ENCODE measurements at regions not wholly inside any gene's neighbourhood (a gene's known extent, or its start where the extent isn't known, plus 50 kb on each side); places are given as distances from the start of the nearest gene placed in this dataset.

DNA sequence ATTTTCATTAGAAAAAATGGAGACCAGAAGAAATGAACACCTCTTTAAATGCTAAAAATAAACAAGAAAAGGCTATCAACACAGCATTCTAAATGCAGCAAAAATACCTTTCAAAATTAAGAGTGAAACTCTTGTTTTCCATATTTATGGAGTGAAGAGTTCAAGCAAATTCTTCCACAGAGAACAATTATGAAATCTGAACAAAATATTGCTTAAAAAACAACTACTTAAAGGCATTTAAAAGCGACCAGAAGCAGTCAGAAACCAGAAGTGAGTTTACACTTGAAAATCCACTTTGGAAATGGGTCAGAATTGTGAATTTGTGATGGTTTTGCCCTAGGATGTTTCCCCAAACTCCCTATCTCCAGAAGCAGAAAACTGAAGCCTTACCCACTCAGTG lies 60.9 kb upstream of the KCNH1 start:
- Histone ChIP-seq H3K27me3 (ENCODE audit: insufficient read depth) (no peaks in the 10 kb centered on the region), H2AFZ (no peak overlapping the region), H3K79me2 (replicated peaks; ENCODE audit: insufficient read depth) (no peaks in the 10 kb centered on the region), H4K20me1 (replicated peaks; ENCODE audit: insufficient read depth) (no peaks in the 10 kb centered on the region), H3F3A (replicated peaks; ENCODE audit: low read depth) (no peaks in the 10 kb centered on the region), H3K4me1 (ENCODE audit: insufficient read depth) (no peaks in the 10 kb centered on the region), H3K27ac (ENCODE audit: low read depth) (no peak overlapping the region), H3K4me3 (no peak overlapping the region), H3K9me2 (ENCODE audit: insufficient read depth) (no peaks in the 10 kb centered on the region), H3K36me3 (ENCODE audit: insufficient read depth) (no peaks in the 10 kb centered on the region), H3K4me2 (no peak overlapping the region)
- no peak for TF ChIP-seq CREB1 (CRISPR knock-in tag; IDR thresholded peaks at IDR 0.05; ENCODE audit: low read depth)
- TF ChIP-seq POLR2AphosphoS5 (IDR thresholded peaks at IDR 0.05; ENCODE audit: low read depth) = no peak
- no peak for TF ChIP-seq JUNB (IDR thresholded peaks at IDR 0.05; ENCODE audit: unreplicated experiment)
- no peak for TF ChIP-seq ZNF114 (CRISPR knock-in tag; IDR thresholded peaks at IDR 0.05)
- no peak for TF ChIP-seq NANOG (IDR thresholded peaks at IDR 0.05; ENCODE audit: borderline replicate concordance)
- no peak for TF ChIP-seq EZH2phosphoT487 (IDR thresholded peaks at IDR 0.05; ENCODE audit: unreplicated experiment)
- TF ChIP-seq, protein P1, sequence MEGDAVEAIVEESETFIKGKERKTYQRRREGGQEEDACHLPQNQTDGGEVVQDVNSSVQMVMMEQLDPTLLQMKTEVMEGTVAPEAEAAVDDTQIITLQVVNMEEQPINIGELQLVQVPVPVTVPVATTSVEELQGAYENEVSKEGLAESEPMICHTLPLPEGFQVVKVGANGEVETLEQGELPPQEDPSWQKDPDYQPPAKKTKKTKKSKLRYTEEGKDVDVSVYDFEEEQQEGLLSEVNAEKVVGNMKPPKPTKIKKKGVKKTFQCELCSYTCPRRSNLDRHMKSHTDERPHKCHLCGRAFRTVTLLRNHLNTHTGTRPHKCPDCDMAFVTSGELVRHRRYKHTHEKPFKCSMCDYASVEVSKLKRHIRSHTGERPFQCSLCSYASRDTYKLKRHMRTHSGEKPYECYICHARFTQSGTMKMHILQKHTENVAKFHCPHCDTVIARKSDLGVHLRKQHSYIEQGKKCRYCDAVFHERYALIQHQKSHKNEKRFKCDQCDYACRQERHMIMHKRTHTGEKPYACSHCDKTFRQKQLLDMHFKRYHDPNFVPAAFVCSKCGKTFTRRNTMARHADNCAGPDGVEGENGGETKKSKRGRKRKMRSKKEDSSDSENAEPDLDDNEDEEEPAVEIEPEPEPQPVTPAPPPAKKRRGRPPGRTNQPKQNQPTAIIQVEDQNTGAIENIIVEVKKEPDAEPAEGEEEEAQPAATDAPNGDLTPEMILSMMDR (conservative IDR thresholded peaks at IDR 0.05; ENCODE audit: low read depth in 2 of 2) = no peak
- no peak for TF ChIP-seq EZH2 (IDR thresholded peaks at IDR 0.05; ENCODE audit: low read depth, unreplicated experiment)
- TF ChIP-seq, protein P2, sequence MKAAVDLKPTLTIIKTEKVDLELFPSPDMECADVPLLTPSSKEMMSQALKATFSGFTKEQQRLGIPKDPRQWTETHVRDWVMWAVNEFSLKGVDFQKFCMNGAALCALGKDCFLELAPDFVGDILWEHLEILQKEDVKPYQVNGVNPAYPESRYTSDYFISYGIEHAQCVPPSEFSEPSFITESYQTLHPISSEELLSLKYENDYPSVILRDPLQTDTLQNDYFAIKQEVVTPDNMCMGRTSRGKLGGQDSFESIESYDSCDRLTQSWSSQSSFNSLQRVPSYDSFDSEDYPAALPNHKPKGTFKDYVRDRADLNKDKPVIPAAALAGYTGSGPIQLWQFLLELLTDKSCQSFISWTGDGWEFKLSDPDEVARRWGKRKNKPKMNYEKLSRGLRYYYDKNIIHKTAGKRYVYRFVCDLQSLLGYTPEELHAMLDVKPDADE (IDR thresholded peaks at IDR 0.05) = no peak
- TF ChIP-seq ZNF331 (CRISPR knock-in tag; IDR thresholded peaks at IDR 0.05; ENCODE audit: low read depth) = no peak
- TF ChIP-seq, protein P3, sequence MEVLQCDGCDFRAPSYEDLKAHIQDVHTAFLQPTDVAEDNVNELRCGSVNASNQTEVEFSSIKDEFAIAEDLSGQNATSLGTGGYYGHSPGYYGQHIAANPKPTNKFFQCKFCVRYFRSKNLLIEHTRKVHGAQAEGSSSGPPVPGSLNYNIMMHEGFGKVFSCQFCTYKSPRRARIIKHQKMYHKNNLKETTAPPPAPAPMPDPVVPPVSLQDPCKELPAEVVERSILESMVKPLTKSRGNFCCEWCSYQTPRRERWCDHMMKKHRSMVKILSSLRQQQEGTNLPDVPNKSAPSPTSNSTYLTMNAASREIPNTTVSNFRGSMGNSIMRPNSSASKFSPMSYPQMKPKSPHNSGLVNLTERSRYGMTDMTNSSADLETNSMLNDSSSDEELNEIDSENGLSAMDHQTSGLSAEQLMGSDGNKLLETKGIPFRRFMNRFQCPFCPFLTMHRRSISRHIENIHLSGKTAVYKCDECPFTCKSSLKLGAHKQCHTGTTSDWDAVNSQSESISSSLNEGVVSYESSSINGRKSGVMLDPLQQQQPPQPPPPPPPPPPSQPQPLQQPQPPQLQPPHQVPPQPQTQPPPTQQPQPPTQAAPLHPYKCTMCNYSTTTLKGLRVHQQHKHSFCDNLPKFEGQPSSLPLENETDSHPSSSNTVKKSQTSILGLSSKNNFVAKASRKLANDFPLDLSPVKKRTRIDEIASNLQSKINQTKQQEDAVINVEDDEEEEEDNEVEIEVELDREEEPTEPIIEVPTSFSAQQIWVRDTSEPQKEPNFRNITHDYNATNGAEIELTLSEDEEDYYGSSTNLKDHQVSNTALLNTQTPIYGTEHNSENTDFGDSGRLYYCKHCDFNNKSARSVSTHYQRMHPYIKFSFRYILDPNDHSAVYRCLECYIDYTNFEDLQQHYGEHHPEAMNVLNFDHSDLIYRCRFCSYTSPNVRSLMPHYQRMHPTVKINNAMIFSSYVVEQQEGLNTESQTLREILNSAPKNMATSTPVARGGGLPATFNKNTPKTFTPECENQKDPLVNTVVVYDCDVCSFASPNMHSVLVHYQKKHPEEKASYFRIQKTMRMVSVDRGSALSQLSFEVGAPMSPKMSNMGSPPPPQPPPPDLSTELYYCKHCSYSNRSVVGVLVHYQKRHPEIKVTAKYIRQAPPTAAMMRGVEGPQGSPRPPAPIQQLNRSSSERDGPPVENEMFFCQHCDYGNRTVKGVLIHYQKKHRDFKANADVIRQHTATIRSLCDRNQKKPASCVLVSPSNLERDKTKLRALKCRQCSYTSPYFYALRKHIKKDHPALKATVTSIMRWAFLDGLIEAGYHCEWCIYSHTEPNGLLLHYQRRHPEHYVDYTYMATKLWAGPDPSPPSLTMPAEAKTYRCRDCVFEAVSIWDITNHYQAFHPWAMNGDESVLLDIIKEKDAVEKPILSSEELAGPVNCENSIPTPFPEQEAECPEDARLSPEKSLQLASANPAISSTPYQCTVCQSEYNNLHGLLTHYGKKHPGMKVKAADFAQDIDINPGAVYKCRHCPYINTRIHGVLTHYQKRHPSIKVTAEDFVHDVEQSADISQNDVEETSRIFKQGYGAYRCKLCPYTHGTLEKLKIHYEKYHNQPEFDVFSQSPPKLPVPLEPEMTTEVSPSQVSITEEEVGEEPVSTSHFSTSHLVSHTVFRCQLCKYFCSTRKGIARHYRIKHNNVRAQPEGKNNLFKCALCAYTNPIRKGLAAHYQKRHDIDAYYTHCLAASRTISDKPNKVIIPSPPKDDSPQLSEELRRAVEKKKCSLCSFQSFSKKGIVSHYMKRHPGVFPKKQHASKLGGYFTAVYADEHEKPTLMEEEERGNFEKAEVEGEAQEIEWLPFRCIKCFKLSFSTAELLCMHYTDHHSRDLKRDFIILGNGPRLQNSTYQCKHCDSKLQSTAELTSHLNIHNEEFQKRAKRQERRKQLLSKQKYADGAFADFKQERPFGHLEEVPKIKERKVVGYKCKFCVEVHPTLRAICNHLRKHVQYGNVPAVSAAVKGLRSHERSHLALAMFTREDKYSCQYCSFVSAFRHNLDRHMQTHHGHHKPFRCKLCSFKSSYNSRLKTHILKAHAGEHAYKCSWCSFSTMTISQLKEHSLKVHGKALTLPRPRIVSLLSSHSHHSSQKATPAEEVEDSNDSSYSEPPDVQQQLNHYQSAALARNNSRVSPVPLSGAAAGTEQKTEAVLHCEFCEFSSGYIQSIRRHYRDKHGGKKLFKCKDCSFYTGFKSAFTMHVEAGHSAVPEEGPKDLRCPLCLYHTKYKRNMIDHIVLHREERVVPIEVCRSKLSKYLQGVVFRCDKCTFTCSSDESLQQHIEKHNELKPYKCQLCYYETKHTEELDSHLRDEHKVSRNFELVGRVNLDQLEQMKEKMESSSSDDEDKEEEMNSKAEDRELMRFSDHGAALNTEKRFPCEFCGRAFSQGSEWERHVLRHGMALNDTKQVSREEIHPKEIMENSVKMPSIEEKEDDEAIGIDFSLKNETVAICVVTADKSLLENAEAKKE (CRISPR knock-in tag; IDR thresholded peaks at IDR 0.05) = no peak
- TF ChIP-seq, protein P4, sequence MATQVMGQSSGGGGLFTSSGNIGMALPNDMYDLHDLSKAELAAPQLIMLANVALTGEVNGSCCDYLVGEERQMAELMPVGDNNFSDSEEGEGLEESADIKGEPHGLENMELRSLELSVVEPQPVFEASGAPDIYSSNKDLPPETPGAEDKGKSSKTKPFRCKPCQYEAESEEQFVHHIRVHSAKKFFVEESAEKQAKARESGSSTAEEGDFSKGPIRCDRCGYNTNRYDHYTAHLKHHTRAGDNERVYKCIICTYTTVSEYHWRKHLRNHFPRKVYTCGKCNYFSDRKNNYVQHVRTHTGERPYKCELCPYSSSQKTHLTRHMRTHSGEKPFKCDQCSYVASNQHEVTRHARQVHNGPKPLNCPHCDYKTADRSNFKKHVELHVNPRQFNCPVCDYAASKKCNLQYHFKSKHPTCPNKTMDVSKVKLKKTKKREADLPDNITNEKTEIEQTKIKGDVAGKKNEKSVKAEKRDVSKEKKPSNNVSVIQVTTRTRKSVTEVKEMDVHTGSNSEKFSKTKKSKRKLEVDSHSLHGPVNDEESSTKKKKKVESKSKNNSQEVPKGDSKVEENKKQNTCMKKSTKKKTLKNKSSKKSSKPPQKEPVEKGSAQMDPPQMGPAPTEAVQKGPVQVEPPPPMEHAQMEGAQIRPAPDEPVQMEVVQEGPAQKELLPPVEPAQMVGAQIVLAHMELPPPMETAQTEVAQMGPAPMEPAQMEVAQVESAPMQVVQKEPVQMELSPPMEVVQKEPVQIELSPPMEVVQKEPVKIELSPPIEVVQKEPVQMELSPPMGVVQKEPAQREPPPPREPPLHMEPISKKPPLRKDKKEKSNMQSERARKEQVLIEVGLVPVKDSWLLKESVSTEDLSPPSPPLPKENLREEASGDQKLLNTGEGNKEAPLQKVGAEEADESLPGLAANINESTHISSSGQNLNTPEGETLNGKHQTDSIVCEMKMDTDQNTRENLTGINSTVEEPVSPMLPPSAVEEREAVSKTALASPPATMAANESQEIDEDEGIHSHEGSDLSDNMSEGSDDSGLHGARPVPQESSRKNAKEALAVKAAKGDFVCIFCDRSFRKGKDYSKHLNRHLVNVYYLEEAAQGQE (IDR thresholded peaks at IDR 0.05; ENCODE audit: unreplicated experiment) = no peak
- TF ChIP-seq STAT1 (IDR thresholded peaks at IDR 0.05; ENCODE audit: unreplicated experiment) = no peak
- Mint-ChIP-seq H3K27me3 (ENCODE audit: insufficient read depth, low read depth, poor library complexity) (no peaks in the 10 kb centered on the region), H3K36me3 (ENCODE audit: low read depth) (peaks cover 9% of the 10 kb centered on the region; the same call in 2 of the 3 replicates), H3K27ac (no peak overlapping the region), H3K9me3 (peaks cover 15% of the 10 kb centered on the region), H3K4me1 (no peaks in the 10 kb centered on the region), H3K4me3 (no peak overlapping the region)
- ATAC-seq (no peak), DNase-seq (ENCODE audit: low spot score) (no peak)
